Stimulated activated CD8-positive, alpha-beta memory T cell treated with anti-CD3 and anti-CD28 coated beads, Interleukin-12 subunit alpha, Interleukin-12 subunit beta, amount 100 ng/mL, for 24 hours (primary cell): ENCODE measurements at regions not wholly inside any gene's neighbourhood (a gene's known extent, or its start where the extent isn't known, plus 50 kb on each side); places are given as distances from the start of the nearest gene placed in this dataset.
"Not testable (repeated sequence)": the region's sequence is repeated elsewhere in the genome, so short reads cannot be mapped to it uniquely, and the experiment has no call there.

Source experiments
- DNase-seq: peaks from one replicate; pipeline ENCODE4 v3.0.0-alpha.2; 2020; ENCODE audit errors: extremely low read depth

DNA sequence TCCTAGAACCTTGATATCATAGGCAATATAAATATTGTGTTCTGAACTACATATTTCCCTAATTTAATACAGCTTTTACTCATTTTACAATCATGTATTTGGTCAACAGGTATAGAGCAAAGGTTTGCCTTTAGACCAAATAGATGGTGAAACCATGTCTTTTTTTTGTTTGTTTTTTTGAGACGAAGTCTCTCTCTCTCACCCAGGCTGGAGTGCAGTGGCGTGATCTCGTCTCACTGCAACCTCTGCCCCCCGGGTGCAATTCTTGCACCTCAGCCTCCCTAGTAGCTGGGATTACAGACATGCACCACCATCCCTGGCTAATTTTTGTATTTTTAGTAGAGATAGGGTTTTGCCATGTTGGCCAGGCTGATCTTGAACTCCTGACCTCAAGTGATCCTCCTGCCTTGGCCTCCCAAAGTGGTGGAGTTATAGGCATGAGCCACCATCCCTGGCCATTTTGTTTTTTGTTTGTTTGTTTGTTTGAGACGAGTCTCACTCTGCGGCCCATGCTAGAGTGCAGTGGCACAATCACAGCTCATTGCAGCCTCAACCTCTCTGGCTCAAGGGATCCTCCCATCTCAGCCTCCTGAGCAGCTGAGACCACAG lies 243.7 kb upstream of the FOXN3 start:
- not testable (repeated sequence) for DNase-seq

DNA sequence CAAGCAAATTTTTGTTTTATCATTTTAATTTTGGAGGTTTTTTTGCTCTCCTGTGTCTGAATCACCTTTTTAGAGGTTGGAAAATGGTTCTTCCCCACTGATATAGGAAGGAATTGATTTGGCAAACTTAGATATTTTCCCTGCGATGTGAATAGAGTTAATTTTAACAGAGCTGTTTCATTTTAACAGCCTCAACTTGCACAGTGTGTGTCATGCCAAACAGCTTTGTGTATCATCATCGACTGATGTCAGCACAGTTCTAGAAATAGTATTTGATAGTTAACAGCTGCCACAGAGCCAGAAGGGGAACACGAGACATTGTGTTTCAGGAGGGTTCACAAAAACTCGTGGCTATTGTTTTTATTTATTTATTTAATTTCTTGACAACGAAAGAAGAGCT lies 243.1 kb upstream of the FOXN3 start:
- no peak for DNase-seq

DNA sequence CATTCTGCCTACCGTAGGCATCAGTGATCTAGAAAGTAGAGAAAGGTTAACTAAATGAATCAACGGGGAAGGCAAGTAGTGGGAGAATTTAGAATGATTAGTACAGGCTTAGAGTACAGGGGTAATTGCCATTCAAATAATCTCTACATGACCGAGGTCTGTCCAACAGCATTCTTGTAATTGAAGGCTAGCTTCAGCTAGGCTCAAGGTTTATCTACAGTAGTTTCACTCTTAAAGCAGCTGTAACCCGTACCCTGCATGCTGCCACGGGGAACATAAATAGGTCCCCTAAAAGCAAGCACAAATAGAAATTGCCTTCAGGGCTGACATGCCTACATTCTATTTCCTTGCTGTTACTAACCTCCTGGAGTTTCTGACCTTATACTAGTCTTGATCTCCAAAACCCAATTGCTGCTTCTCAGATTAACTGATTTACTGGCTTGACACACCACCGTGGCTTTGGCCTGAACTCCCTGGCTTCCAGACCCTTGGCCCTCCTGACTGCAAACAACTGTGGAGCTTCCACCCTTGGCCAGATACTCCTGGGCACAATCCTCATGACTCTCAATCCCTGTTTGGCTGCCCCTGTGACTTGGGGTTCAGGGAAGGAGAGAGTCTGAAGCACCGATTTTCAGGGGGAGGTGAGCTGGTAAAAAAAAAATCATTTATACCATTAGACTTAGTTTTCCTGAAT lies 242.1 kb upstream of the FOXN3 start:
- DNase-seq: no peak

DNA sequence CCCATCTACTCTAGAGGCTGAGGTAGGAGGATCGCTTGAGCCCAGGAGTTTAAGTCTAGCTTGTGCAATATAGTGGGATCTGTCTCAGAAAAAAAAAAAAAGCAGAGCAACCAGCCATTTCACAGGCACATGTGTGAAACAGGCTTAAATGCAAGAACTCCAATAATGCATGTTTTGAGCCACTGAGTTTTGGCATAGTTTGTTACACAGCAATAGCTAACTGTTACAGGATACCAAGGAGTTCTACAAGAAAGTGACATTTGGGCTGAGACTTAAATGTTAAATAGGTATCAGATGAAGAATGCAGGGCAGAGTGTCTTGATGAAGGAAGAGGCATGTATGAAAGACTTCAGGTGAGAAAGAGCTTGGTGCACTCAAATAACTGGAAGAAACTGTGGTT lies 240.0 kb upstream of the FOXN3 start:
- DNase-seq: no peak

DNA sequence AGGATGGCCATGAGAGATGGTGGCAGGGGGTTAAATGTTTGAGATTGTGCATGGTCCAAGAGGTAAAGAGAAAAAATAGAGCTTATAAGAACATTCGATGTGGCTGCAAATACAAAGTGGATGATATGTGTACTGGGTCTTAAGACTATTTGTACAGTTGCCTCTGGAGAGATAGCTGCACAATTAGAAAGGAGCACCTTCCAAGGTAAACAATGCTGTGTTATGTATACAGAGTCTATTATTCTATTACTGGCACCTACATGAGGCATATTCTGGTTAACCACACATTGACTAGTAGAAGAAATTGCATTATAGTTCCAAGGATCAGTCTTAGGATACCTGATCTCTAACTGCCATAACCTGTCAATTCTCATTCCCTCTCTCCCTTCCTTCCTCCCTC lies 238.0 kb upstream of the FOXN3 start:
- DNase-seq: no peak

DNA sequence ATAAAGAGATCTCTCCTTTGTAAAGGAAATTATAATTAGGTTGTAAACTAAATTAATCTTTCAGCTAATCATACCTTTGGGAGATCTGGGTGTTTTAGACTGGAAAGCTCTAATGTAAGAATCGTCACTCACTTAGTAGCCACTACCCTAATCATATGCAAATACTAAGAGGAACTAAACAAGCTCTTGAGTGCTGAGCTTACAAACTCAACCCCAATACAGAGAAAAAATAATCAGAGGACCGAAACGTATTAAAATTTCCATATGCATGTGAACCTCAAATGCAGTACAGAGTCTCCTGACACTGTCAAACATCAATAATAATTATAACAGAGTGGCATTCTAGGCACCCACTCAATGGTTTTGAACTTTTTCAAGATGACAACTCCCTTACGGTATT lies 235.3 kb upstream of the FOXN3 start:
- no peak for DNase-seq

DNA sequence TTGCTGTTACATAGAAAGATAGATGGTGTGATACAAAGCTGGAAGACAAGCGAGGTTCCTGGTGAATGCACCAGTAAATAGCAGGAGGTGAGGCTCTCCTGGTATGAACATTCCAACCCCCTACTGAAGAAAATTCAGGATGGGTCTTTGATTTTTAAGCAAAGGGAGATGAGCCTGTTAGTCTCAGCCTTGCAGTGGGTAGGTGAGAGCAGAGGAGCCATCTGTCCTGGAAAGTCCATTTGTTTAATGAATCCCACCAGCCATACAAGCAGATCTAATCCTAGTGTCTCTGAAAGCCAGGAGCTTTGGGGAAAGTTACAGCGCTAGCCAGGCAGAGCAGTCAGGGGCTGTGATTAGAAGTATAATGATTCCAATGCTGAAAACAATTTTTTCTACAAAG lies 234.8 kb upstream of the FOXN3 start:
- no peak for DNase-seq

DNA sequence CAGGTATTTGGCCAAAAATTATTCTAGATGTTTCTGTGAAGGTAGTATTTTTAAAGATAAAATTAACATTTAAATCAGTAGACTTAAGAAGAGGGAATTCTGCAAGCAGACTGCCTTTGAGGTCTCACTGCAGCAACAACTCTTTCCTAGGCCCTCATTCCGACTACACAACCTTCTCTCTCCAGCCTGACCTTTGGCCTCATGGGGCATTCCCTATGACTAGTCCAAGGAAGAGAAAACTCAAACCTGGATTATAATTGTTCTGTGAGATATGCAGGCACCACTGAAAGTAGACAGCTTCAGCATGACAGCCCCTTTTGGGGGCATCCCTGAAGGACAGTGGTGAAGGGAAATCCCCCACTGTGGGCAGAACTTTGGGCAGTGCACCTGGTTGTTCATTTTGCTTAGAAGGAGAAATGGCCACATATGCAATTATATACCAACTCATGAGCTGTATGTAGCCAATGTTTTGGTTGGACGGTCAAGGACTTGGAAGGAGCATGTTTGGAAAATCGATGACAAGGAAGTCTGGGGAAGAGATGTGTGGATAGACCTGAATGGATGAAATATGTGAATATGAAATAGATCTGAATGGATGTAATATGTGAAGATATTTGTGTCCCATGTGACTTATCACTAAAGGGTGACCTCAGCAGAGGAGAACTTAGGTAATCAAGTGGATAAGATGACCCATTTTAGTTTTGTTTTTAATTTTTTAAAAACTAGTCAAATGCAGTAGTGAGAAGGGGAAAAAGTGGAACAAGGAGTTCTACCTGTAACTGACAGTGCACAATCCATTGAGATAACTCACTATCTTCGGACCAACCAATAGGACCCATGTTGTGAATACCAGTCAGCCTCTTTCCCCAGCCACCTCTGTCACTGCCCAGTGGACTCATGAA lies 233.3 kb upstream of the FOXN3 start:
- no peak for DNase-seq

DNA sequence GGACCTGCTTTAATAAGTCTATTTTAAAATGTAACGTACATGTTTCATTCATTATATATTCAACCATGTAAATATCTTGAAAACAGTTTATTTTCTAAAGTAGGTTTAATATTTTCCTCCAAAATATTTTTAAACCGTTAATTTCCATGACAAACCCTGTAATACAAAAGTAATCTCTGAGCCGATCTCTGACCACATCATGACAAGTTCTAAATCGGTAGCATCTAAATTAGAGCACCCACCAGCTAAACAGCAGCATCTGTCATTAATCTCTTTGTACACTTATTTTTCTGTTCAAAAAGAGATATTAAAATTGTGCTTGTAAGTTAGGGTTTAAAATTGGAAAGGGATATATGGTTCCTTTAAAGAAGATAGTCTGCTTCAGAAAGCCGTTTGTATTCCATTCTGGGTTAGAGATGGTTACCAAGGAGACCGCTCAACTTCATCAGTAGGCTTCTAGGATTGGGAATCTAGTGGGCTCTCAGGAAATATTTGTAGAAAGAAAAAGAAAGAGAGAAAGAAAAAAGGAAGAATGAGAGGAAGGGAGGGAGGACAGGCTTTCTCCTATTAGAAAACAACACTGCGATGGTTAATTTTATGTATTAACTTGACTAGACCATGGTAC lies 232.5 kb upstream of the FOXN3 start:
- DNase-seq: no peak

DNA sequence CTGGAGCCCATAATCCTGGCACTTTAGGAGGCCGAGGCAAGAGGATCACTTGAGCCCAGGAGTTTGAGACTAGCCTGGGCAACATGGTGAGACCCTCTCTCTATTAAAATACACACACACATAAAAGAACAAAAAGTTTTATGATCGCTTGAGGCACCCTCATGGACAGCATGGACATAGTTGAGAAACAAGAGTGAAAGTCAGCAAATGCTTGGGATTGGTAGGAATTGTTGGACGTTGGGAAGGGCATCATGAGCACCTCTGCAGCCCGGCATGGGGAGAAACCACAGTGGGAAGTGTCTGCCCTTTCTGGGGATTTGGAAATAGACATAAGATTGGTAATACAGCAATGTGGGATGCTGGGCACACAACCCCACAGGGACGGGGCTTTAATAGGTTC lies 231.9 kb upstream of the FOXN3 start:
- DNase-seq: no peak

DNA sequence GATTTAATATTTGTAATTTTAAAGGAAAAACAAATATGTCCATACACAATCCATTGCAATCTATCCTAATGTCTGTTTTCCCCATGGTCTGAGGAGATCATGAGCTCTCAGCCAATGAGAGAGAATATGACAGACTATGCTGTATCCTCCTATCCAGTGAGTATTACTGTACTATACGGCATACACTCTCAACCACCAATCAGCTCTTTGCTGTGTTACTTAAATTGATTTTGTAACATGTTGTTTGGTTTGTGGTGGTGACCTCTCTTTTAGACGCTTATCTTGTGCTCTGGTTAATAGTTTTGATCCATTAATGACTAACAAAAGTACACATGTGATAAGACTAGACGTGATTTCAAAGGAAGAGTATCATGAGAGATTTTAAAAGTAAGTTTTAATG lies 231.5 kb upstream of the FOXN3 start:
- no peak for DNase-seq

DNA sequence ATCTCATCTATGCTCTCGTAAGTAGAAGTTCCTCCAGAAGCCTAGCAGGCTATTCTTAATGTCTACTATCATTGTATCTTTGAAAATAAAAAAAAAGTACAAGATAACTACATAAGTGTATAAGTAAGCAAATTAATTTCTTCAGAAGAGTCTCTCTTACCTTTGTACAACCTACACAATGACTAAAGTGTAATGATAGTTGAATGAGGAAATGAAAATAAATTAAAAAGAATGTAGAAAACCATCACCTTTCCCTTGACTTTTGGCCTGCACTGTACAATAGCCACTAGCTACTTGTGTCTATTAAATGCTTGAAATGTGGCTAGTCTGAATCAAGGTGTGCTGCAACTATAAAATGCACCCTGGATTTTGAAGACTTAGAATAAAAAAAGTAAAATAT lies 229.9 kb upstream of the FOXN3 start:
- DNase-seq: no peak

DNA sequence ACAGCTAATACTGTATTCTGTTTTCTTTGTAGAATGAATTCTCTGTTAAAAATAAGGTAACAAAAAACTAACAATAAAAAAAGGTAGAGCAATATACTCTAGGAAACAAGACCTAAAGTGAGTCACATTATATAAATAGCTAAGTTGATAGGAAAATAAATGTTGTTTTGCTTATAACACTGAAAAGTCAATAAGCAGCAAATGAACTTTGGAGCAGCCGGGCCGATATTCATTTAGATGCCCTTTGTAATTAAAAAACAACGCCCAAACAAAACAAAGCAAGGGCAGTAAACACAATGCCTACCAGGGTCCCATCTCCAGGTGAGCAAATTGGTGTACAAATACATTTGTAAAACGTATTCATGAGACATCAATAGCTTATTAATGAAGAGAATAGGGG lies 227.6 kb upstream of the FOXN3 start:
- no peak for DNase-seq

DNA sequence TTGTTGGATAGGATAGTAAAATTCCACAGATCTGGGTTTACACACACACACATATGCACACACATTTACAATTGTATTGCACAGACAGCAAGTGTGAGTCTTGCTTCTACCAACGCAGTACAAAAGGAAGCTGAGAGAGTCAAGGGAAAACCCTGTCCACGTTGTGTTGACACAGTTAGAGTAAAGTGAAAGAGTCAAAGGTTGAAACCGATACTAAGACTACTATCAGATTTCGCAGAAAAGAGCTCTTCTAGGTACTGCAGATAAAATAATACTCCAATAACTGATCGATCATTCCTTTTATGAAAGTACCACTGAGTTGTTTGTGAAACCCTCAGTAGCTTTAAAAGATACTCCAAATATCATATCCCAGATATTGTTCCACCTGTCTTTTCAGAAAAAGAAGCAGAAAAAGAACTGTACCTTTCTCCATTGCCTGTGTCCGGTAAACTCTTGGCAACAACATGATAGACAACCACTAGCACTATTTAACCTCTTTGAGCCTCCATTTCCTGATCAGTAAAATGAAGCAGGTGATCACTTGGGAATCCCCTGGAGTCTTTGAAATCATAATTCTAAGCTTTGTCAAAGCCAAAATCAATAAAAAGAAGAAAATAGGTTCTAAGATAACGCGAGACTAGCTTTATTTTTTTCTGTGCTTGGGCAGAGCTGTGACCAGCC lies 224.6 kb upstream of the FOXN3 start:
- DNase-seq: no peak

DNA sequence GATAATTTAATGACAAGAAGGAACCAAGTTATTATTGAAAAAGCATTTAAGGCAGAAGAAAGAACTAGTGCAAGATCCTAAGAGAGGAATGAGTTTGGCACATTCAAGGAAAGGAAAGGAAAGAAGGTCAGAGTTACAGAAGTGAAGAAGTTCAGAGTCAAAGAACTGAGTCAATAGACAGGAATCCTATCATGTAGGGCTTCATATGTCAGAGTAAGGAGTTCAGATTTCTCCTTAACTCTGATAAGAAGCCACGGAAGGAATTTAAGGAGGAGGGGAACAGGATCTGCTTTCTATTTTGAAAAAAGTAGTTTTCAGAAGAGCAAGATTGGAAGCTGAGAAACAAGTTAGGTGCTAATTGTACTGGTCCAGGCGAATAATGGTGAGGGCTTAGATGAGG lies 223.1 kb upstream of the FOXN3 start:
- no peak for DNase-seq

DNA sequence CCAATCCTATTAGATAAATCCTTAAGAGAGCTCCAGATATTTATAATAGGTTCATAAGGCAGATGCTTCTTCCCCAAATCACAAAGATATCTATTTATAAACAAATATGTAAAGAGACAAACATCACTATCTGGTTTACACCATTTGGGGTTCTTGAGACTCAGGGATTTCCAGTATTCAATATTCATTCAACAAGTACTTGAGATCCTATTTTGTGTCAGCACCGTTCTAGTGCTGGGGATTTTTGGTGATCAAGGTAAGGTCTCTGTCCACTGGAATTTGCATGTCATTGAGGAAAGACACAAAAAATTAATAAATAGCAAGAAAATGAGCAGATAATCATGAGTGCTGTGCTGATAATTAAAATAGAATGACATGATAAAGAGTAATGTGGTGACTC lies 222.7 kb upstream of the FOXN3 start:
- no peak for DNase-seq

DNA sequence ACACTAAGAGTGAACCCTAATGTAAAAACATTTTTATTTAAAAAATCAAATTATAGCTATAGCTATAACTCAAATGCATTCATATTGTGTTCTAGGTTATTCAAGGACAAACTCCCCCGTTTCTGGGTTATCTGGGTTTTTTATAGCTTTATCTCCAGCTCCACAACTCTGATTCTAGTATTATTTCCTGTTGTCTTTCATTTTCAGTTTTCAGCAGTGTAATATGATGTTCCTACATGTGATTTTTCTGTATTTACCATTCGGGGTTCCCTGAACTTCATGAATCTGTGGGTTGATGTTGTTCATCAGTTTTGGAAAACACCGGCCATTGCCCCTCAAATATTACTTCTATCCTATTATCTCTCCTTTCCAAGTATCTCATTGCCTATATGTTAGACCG lies 221.9 kb upstream of the FOXN3 start:
- no peak for DNase-seq

DNA sequence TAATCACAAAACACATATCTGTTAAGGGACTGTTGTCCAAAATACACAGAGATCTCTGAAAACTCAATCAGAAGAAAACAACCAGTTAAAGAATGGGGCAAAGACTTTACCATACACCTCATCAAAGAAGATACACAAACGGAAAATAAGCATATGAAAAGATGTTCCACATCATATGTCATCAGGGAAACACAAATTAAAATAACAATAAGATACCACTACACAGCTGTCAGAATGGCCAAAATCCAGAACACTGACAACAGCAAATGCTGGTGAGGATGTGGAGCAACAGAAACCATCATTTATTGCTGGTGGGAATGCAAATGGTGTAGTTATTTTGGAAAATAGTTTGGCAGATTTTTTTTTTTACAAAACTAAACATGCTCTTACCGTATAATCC lies 220.5 kb upstream of the FOXN3 start:
- no peak for DNase-seq

DNA sequence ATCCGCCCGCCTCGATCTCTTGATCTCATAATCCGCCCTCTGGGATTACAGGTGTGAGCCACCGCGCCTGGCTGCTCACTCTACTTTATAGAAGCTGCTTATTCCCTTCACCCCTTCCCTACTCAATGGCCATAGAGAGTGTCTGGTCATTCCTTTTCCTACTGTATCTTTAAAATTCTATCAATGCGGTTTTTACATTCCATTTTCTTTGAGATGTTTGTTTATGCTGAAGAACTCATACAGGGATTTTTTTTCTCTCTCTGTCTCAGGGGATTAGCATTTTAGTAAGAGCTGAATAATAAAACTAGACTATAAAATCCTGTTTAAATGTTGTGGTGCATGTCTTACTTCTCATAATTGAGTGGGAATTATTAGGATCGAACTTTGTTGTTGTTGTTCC lies 218.6 kb upstream of the FOXN3 start:
- DNase-seq: no peak

DNA sequence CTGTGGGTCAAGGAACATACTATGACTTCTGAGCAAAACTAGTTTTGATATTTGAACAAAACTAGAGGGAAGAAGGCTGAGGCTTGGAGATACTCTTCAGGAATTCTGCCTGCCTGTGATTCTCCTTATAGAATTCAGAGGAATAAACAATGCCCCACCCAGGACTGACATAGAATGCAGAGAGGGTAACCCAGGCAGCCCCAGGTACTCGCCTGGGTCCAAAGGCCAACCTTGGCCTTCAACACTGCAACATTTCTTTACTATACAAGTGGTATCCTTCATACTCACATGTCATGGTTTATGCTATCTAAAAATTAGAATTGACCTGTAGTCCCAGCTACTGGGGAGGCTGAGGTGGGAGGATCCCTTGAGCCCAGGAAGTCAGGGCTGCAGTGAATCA lies 217.0 kb upstream of the FOXN3 start:
- no peak for DNase-seq

DNA sequence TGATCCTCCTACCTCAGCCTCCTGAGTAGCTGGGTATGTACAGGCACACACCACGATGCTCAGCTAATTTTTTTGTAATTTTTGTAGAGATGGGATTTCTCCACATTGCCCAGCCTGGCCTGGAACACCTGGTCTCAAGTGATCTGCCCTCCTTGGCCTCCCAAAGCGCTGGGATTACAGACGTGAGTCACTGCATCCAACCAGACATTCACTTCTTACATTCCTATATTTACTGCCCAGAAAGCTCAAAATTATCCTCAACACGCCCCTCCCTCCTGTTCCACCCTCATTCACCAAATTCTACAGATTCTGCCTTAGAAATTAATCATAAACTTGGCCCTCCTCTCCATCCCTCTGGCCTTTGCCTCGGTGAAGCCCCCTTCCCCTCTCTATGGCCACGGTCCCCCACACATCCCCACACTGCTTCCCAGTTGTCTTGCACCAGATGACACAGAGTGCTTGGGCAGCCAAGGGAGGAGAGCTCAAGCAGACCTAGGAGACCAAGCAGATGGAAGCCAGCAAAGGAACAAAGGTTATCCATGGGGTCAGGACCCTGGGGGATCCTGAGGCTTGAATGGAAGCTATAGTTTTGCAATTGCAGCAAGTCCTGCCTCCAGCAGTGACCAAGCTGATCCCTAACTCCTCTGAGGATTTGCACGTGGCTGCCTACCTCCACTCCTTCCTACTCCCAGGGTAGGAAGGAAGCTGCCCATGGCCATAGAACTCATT lies 213.2 kb upstream of the FOXN3 start:
- no peak for DNase-seq
